ENCODE measurements at regions not wholly inside any gene's neighbourhood (a gene's known extent, or its start where the extent isn't known, plus 50 kb on each side); places are given as distances from the start of the nearest gene placed in this dataset.

GRCh38 chr11:11078344-11079086, 220.7 kb upstream of the ZBED5 start (continued):
- no peak for TF ChIP-seq CHD7 (IDR thresholded peaks at IDR 0.05; ENCODE audit: insufficient replicate concordance, low read length)
- TF ChIP-seq ATF3 (IDR thresholded peaks at IDR 0.05; ENCODE audit: insufficient read depth, low read depth, low read length), result no peak
- peak in 2 of 3 experiments; percentile 12 to 21; a peak in 1 of 4 replicates for TF ChIP-seq CTCF (IDR thresholded peaks at IDR 0.05; ENCODE audit: control extremely low read depth in 1 of 3, insufficient read depth in 1 of 3, low read depth in 1 of 3, low read length in 3 of 3)
- no peak for TF ChIP-seq YY1 (IDR thresholded peaks at IDR 0.05; ENCODE audit: low read depth, low read length)
- TF ChIP-seq RAD21 (IDR thresholded peaks at IDR 0.05 in 1 of 2, conservative IDR thresholded peaks at IDR 0.05 in 1 of 2; ENCODE audit: low read depth in 2 of 2, low read length in 2 of 2), result peak; percentile 45 to 51
- TF ChIP-seq BACH1 (IDR thresholded peaks at IDR 0.05; ENCODE audit: low read length), result no peak

Measured in H1 (cell line).